Eye (tissue), 1 donor: ENCODE measurements at regions not wholly inside any gene's neighbourhood (a gene's known extent, or its start where the extent isn't known, plus 50 kb on each side); places are given as distances from the start of the nearest gene placed in this dataset.
"Not testable (repeated sequence)": the region's sequence is repeated elsewhere in the genome, so short reads cannot be mapped to it uniquely, and the experiment has no call there.

Experiments
- DNase-seq: peaks from one replicate; pipeline ENCODE4 v3.0.0-alpha.2; 2015

DNA sequence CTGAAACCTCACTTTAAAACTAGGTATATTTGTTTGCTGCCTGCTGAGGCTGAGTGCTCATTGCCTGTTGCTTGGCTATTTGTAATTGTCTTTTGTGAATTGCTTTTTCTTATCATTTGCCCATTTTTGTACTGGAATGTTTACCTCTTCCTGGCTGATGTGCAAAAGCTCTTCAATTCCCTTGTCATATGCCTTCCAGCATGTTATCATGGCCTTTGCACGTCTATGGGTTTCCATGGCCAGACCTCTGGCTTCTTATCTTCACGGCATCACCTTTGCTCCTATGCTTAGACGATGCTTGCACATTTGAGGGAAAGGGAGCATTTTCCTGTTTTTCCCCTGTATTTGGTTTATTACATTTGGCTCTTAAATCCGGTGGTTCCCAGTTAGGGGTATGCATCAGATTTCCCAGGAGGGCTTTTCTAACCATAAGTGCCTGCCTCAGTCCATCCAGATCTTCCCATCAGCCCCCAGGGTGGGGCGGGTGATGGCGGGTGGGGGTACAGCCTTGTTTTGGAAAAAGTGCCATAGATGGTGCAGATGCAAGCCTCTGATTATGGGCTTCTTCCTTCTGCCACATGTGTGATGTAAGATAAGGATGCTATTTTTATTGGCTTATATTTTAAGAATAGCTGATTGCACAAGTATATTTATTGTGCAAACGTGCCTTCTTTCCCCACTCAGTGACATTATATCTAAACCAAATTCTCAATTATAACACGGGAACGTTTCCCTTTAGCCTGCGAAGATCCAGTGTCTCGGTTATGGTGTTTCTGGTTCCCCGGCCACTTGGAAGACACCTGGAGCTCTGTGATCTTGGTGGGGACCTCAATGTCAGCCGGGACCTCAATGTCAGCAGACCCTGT lies 70.6 kb upstream of the SEPTIN5 start:
- no peak for DNase-seq

GRCh38 chr22:19644314-19645223 lies 69.7 kb upstream of the SEPTIN5 start:
- no peak for DNase-seq

- no peak for DNase-seq
Observed at GRCh38 chr22:19645391-19645790, 68.9 kb upstream of the SEPTIN5 start.

DNA sequence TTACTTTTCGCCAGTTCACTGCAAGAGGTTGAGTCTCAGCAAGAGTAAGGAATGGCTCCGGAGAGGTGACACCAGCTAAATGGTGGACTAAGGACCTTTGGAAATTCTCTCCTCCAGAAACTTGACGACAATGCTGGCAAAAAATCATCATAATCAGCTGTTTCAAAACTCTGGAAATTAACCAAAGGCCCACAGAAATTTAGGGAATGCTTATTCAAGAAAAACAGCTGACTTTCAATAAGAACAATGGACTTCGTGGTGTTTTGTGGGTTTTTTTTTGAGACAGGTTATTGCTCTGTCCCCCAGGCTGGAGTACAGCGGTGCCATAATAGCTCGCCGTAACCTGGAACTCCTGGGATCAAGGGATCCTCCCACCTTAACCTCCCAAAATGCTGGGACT lies 68.4 kb upstream of the SEPTIN5 start:
- no peak for DNase-seq

DNA sequence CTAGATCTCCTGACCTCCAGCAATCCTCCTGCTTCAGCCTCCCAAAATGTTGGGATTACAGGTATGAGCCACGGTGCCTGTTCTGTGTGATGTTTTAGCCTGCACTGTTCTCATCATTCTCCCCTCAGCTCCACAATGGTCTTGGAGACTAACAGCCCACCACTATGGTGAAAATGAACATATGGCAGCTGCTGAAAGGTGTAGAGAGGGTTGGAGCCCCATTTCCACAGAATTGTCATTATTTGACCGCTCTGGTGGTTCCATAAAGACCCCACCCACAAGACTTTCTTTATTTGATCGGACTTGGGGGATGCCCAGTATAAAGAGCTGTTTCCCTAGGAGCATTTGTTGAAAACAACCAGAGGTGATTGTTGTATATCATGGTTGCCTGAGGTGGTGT lies 67.9 kb upstream of the SEPTIN5 start:
- no peak for DNase-seq

DNA sequence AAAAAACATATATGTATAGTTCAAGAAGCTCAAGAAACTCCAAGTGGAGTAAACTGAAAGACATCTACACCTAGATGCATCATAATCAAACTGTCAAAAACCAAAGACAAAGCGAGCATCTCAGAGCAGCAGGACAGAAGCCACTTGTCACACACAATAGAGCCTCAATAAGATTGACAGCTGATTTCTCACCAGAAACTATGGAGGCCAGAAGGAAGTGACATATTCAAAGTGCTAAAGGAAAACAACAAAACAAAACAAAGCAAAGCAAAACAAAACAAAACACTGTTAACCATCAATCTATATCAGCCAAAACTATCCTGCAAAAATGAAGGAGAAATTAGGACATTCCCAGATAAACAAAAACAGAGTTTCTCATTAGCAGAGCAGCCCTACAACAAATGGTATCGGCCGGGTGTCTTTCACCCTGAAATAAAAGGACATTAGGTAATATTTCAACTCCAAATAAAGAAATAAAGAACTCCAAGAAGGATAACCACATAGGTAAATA lies 65.8 kb upstream of the SEPTIN5 start:
- no peak for DNase-seq

GRCh38 chr22:19652316-19652715 lies 62.0 kb upstream of the SEPTIN5 start:
- no peak for DNase-seq

DNA sequence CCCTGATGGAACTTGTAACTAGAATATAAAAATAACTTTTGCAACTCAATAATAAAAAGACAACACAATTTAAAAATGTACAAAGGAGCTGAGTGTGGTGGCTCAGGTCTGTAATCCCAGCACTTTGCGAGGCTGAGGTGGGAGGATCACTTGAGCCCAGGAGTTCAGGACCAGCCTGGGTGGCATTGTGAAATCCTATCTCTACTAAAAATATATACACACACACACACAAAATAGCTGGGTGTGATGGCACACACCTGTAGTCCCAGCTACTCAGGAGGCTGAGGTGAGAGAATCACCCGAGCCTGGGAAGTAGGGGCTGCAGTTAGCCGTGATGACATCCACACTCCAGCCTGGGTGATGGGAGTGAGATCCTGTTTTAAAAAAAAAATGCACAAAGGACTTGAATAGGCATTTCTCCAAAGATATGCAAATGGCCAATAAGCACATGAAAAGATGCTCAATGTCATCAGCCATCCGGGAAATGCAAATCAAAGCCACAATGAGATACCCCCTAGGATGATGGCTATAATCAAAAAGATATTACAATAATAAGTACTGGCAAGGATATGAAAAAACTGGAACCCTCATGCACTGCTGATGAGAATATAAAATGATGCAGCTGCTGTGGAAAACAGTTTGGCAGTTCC lies 59.8 kb upstream of the SEPTIN5 start:
- DNase-seq = no peak

GRCh38 chr22:19655399-19655798 lies 58.9 kb upstream of the SEPTIN5 start:
- no peak for DNase-seq

- DNase-seq = no peak
Observed at GRCh38 chr22:19656541-19657251, 57.6 kb upstream of the SEPTIN5 start.

DNA sequence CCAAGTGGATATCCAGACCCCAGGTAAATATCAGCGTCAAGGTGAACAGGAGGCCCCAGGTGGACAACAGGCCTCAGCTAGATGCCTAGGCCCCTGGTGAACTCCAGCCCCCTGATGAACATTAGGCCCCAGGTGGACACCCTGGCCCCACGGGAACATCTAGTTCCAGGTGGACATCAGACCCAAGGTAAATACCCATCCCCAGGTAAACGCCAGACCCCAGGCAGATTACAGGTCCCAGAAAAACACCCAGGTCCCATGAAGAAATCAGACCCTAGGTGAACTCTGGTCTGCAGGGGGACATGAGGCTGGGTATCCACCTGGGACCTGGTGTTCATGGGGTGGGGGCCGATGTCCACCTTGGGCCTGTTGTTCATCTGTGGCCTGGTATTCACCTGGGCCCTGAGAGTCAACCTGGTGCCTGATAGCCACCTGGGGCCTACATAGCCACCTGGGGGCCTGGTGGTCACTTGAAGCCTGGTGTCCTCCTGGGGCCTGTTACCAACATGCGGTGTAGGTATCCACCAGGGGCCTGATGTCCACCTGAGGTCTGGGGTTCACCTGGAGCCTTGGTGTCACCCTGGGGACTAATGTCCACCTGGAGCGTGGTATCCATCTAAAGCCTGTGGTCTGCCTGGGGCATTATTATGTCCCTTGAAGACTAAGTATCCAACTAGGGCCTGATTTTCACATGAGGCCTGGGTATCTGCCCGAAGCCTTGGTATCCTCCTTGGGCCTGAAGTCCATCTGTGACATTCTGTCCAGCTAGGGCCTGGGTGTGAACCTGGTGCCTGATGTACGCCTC lies 56.8 kb upstream of the SEPTIN5 start:
- no peak for DNase-seq

GRCh38 chr22:19658057-19658966 lies 56.0 kb upstream of the SEPTIN5 start:
- DNase-seq = no peak

GRCh38 chr22:19658967-19659804 lies 55.1 kb upstream of the SEPTIN5 start:
- no peak for DNase-seq

- DNase-seq = no peak
Observed at GRCh38 chr22:19659805-19660345, 54.4 kb upstream of the SEPTIN5 start.

- DNase-seq = not testable (repeated sequence)
Observed at GRCh38 chr22:19660583-19660982, 53.7 kb upstream of the SEPTIN5 start.

DNA sequence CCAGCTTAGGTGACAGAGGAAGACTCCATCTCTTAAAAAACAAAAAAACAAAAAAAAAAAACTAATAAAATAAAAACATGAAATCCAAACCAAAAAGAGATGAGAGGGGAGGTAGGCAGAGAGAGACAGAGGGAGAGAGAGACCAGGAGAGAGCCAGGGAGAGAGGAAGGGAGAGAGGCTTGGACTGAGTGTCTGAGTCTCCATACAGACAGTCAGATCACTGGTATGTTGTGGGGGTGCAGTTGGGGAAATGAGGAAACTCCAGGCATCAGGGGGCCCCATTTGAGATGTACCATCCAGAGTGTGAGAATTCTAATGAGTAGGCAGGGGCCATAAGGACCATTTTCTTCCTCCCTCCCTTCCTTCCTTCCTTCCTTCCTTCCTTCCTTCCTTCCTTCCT lies 53.1 kb upstream of the SEPTIN5 start:
- no peak for DNase-seq

DNA sequence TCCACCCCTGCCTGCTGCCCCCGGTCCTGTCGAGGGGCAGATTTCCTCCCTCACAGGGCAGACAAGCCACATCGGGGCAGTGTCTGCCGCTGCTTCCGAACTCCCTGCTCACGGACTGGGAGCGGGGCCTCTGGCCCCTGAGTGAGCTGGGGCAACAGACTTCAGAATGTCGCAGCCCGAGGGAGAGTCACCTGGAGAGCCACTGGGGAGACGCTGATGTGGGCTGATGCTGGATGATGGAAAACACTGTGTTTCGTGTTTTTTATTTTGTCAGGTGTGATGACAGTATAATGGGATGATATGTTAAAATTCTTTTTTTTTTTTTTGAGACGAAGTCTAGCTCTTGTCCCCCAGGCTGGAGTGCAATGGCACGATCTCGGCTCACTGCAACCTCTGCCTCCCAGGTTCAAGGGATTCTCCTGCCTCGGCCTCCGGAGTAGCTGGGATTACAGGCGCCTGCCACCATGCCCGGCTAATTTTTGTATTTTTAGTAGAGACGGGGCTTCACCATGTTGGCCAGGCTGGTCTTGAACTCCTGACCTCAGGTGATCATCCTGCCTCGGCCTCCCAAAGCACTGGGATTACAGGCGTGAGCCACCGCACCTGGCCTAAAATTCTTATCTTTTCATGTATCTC lies 52.1 kb upstream of the SEPTIN5 start:
- DNase-seq = not testable (repeated sequence)

GRCh38 chr22:19663286-19663815 lies 51.0 kb upstream of the SEPTIN5 start:
- DNase-seq = peak; percentile 75
